H1 (cell line): ENCODE measurements at regions not wholly inside any gene's neighbourhood (a gene's known extent, or its start where the extent isn't known, plus 50 kb on each side); places are given as distances from the start of the nearest gene placed in this dataset.

Experiments used
- CBX5 ChIP-seq: fragments of 300-800, 300-1000 bp; sonication (generic); IDR thresholded peaks from 2 replicates; pipeline ENCODE4 v1.7.1; 2016; ENCODE audit warnings: antibody characterized with exemption, low read length, low read depth
- CEBPB ChIP-seq: IDR thresholded peaks from 2 replicates; pipeline ENCODE4 v1.6.1; 2012; ENCODE audit warnings: low read depth, low read length
- CHD1 ChIP-seq: IDR thresholded peaks from 2 replicates; pipeline ENCODE4 v1.6.1; 2012; ENCODE audit warnings: low read depth, low read length, improper control_type of control experiment
- CTCF ChIP-seq, 3 experiments: IDR thresholded peaks; 1 replicate in 2 of 3; 2 replicates in 1 of 3; pipeline versions ENCODE4 v1.5.1 to v1.6.1; 2011; ENCODE audit warnings: low read length in 3 of 3, mild to moderate bottlenecking in 3 of 3, inconsistent platforms in 2 of 3, low read depth in 1 of 3, moderate library complexity in 1 of 3; ENCODE audit not compliant: insufficient read depth in 1 of 3; ENCODE audit errors: control extremely low read depth in 1 of 3
- E2F6 ChIP-seq: IDR thresholded peaks from 2 replicates; pipeline ENCODE4 v1.6.1; 2012; ENCODE audit warnings: inconsistent platforms
- EZH2 ChIP-seq: fragments of 200-600 bp; sonication (generic); IDR thresholded peaks from 2 replicates; pipeline ENCODE4 v1.7.1; 2012; ENCODE audit warnings: low read depth, mild to moderate bottlenecking, moderate library complexity, low read length, inconsistent platforms; ENCODE audit not compliant: severe bottlenecking
- GTF2F1 ChIP-seq: IDR thresholded peaks from 2 replicates; pipeline ENCODE4 v1.6.1; 2012; ENCODE audit warnings: low read depth, low read length, improper control_type of control experiment, borderline replicate concordance
- MAX ChIP-seq: IDR thresholded peaks from 2 replicates; pipeline ENCODE4 v1.6.1; 2012; ENCODE audit warnings: inconsistent platforms
- RBBP5 ChIP-seq: IDR thresholded peaks from 2 replicates; pipeline ENCODE4 v1.7.1; 2012; ENCODE audit warnings: low read depth, mild to moderate bottlenecking, inconsistent platforms, low read length, moderate library complexity, borderline replicate concordance
- SP1 ChIP-seq: IDR thresholded peaks from 2 replicates; pipeline ENCODE4 v1.6.1; 2011; ENCODE audit warnings: low read depth, low read length

GRCh38 chr16:85464383-85465305 lies 148.5 kb upstream of the GSE1 start:
- TF ChIP-seq CTCF (IDR thresholded peaks at IDR 0.05; ENCODE audit: control extremely low read depth in 1 of 3, insufficient read depth in 1 of 3, low read depth in 1 of 3, low read length in 3 of 3) (no peak), MAX (no peak), CBX5 (no peak), GTF2F1 (no peak), RBBP5 (no peak), CHD1 (no peak), EZH2 (no peak), E2F6 (no peak), SP1 (no peak), CEBPB (no peak)
